ENCODE measurements at regions not wholly inside any gene's neighbourhood (a gene's known extent, or its start where the extent isn't known, plus 50 kb on each side); places are given as distances from the start of the nearest gene placed in this dataset.
"Not testable (repeated sequence)": the region's sequence is repeated elsewhere in the genome, so short reads cannot be mapped to it uniquely, and the experiment has no call there.

- DNase-seq (ENCODE audit: low read depth in 2 of 2): no peak
These were observed 1635.4 kb upstream of the FLRT2 start for GRCh38 chr14:83894568-83894967.

GRCh38 chr14:83898558-83898957 lies 1631.4 kb upstream of the FLRT2 start:
- DNase-seq (ENCODE audit: low read depth in 2 of 2): not testable (repeated sequence)

- DNase-seq (ENCODE audit: low read depth in 2 of 2): no peak
These were observed 1630.2 kb upstream of the FLRT2 start for GRCh38 chr14:83899706-83900105.

- no peak for DNase-seq (ENCODE audit: low read depth in 2 of 2)
These were observed 1624.8 kb upstream of the FLRT2 start for GRCh38 chr14:83905157-83905556.

GRCh38 chr14:83908419-83908818 lies 1621.5 kb upstream of the FLRT2 start:
- DNase-seq (ENCODE audit: low read depth in 2 of 2): no peak

GRCh38 chr14:83909507-83909906 lies 1620.4 kb upstream of the FLRT2 start:
- DNase-seq (ENCODE audit: low read depth in 2 of 2): no peak

- DNase-seq (ENCODE audit: low read depth in 2 of 2): no peak
These were observed 1617.8 kb upstream of the FLRT2 start for GRCh38 chr14:83912032-83912642.

- DNase-seq (ENCODE audit: low read depth in 2 of 2): no peak
These were observed 1616.5 kb upstream of the FLRT2 start for GRCh38 chr14:83913476-83913875.

- no peak for DNase-seq (ENCODE audit: low read depth in 2 of 2)
These were observed 1611.4 kb upstream of the FLRT2 start for GRCh38 chr14:83918546-83918945.

GRCh38 chr14:83919675-83920074 lies 1610.3 kb upstream of the FLRT2 start:
- not testable (repeated sequence) for DNase-seq (ENCODE audit: low read depth in 2 of 2)

- no peak for DNase-seq (ENCODE audit: low read depth in 2 of 2)
These were observed 1606.1 kb upstream of the FLRT2 start for GRCh38 chr14:83923842-83924241.

GRCh38 chr14:83924259-83924658 lies 1605.7 kb upstream of the FLRT2 start:
- DNase-seq (ENCODE audit: low read depth in 2 of 2): no peak

- DNase-seq (ENCODE audit: low read depth in 2 of 2): no peak
These were observed 1589.7 kb upstream of the FLRT2 start for GRCh38 chr14:83940253-83940652.

GRCh38 chr14:83958359-83958758 lies 1571.6 kb upstream of the FLRT2 start:
- DNase-seq (ENCODE audit: low read depth in 2 of 2): no peak

- DNase-seq (ENCODE audit: low read depth in 2 of 2): no peak
These were observed 1569.0 kb upstream of the FLRT2 start for GRCh38 chr14:83960832-83961512.

GRCh38 chr14:83969998-83970397 lies 1559.9 kb upstream of the FLRT2 start:
- no peak for DNase-seq (ENCODE audit: low read depth in 2 of 2)

- no peak for DNase-seq (ENCODE audit: low read depth in 2 of 2)
These were observed 1557.3 kb upstream of the FLRT2 start for GRCh38 chr14:83972631-83973030.

- no peak for DNase-seq (ENCODE audit: low read depth in 2 of 2)
These were observed 1555.2 kb upstream of the FLRT2 start for GRCh38 chr14:83974647-83975163.

GRCh38 chr14:83975435-83975834 lies 1554.5 kb upstream of the FLRT2 start:
- DNase-seq (ENCODE audit: low read depth in 2 of 2): no peak

- no peak for DNase-seq (ENCODE audit: low read depth in 2 of 2)
These were observed 1553.8 kb upstream of the FLRT2 start for GRCh38 chr14:83975841-83976770.

GRCh38 chr14:83977583-83977982 lies 1552.4 kb upstream of the FLRT2 start:
- DNase-seq (ENCODE audit: low read depth in 2 of 2): no peak

- not testable (repeated sequence) for DNase-seq (ENCODE audit: low read depth in 2 of 2)
These were observed 1548.2 kb upstream of the FLRT2 start for GRCh38 chr14:83981676-83982258.

Data from stimulated activated CD4-positive, alpha-beta T cell treated with anti-CD3 and anti-CD28 coated beads, Interleukin-1b, Interleukin-23, amount 100 ng/mL, for 4 hours (primary cell).